ENCODE measurements at regions not wholly inside any gene's neighbourhood (a gene's known extent, or its start where the extent isn't known, plus 50 kb on each side); places are given as distances from the start of the nearest gene placed in this dataset.

GRCh38 chr16:5321930-5322329, 224.3 kb upstream of the EEF2KMT start:
- Histone ChIP-seq H3K9me3 (peaks cover 8% of the 10 kb centered on the region), H3K27ac (no peak overlapping the region), H3K27me3 (replicated peaks; ENCODE audit: insufficient read depth) (no peaks in the 10 kb centered on the region), H3K4me3 (no peak overlapping the region), H3K4me1 (ENCODE audit: control insufficient read depth in 1 of 2, low read depth in 2 of 2) (no peaks in the 10 kb centered on the region), H3K36me3 (no peaks in the 10 kb centered on the region)
- no peak for TF ChIP-seq CTCF (IDR thresholded peaks at IDR 0.05)
- ATAC-seq (ENCODE audit: insufficient number of reproducible peaks, low FRiP score, low read depth): no peak
- DNase-seq (ENCODE audit: low spot score): no peak

- Histone ChIP-seq H3K27me3 (replicated peaks; ENCODE audit: insufficient read depth) (no peaks in the 10 kb centered on the region), H3K4me3 (no peak overlapping the region), H3K4me1 (ENCODE audit: control insufficient read depth in 1 of 2, low read depth in 2 of 2) (no peaks in the 10 kb centered on the region), H3K27ac (no peak overlapping the region), H3K9me3 (peaks cover 8% of the 10 kb centered on the region), H3K36me3 (no peaks in the 10 kb centered on the region)
- DNase-seq (ENCODE audit: low spot score) (no peak), ATAC-seq (ENCODE audit: insufficient number of reproducible peaks, low FRiP score, low read depth) (no peak)
- no peak for TF ChIP-seq CTCF (IDR thresholded peaks at IDR 0.05)
Measured at GRCh38 chr16:5319799-5320198, 222.2 kb upstream of the EEF2KMT start.

- no peak overlapping the region for H3K27ac ChIP-seq
- no peak for DNase-seq (ENCODE audit: low spot score)
- no peaks in the 10 kb centered on the region for H3K36me3 ChIP-seq
- TF ChIP-seq CTCF (IDR thresholded peaks at IDR 0.05): no peak
- H3K27me3 ChIP-seq (replicated peaks; ENCODE audit: insufficient read depth): no peaks in the 10 kb centered on the region
- no peaks in the 10 kb centered on the region for H3K4me1 ChIP-seq (ENCODE audit: control insufficient read depth in 1 of 2, low read depth in 2 of 2)
- peaks cover 8% of the 10 kb centered on the region for H3K9me3 ChIP-seq
- ATAC-seq (ENCODE audit: insufficient number of reproducible peaks, low FRiP score, low read depth): no peak
- H3K4me3 ChIP-seq: no peak overlapping the region
Measured at GRCh38 chr16:5315914-5316313, 218.3 kb upstream of the EEF2KMT start.

- no peaks in the 10 kb centered on the region for H3K4me1 ChIP-seq (ENCODE audit: control insufficient read depth in 1 of 2, low read depth in 2 of 2)
- DNase-seq (ENCODE audit: low spot score) (no peak), ATAC-seq (ENCODE audit: insufficient number of reproducible peaks, low FRiP score, low read depth) (no peak)
- peaks cover 3% of the 10 kb centered on the region for H3K9me3 ChIP-seq
- no peak for TF ChIP-seq CTCF (IDR thresholded peaks at IDR 0.05)
- no peaks in the 10 kb centered on the region for H3K36me3 ChIP-seq
- no peak overlapping the region for H3K4me3 ChIP-seq
- H3K27ac ChIP-seq: no peak overlapping the region
- H3K27me3 ChIP-seq (replicated peaks; ENCODE audit: insufficient read depth): no peaks in the 10 kb centered on the region
Measured at GRCh38 chr16:5314377-5314776, 216.8 kb upstream of the EEF2KMT start.

- no peak for ATAC-seq (ENCODE audit: insufficient number of reproducible peaks, low FRiP score, low read depth)
- no peaks in the 10 kb centered on the region for H3K4me1 ChIP-seq (ENCODE audit: control insufficient read depth in 1 of 2, low read depth in 2 of 2)
- no peak overlapping the region for H3K27ac ChIP-seq
- no peak overlapping the region for H3K4me3 ChIP-seq
- TF ChIP-seq CTCF (IDR thresholded peaks at IDR 0.05): no peak
- no peaks in the 10 kb centered on the region for H3K9me3 ChIP-seq
- H3K36me3 ChIP-seq: no peaks in the 10 kb centered on the region
- DNase-seq (ENCODE audit: low spot score): no peak
- no peaks in the 10 kb centered on the region for H3K27me3 ChIP-seq (replicated peaks; ENCODE audit: insufficient read depth)
Measured at GRCh38 chr16:5309946-5310611, 212.5 kb upstream of the EEF2KMT start.

All from thoracic aorta (tissue), 2 donors.